ENCODE measurements at regions not wholly inside any gene's neighbourhood (a gene's known extent, or its start where the extent isn't known, plus 50 kb on each side); places are given as distances from the start of the nearest gene placed in this dataset.

GRCh38 chr14:84987042-84987441 is 542.9 kb upstream of the FLRT2 start:
- no peak for TF ChIP-seq BCL3 (IDR thresholded peaks at IDR 0.05)
- no peak for TF ChIP-seq ZSCAN20 (CRISPR knock-in tag; IDR thresholded peaks at IDR 0.05)
- no peak for TF ChIP-seq JUN (IDR thresholded peaks at IDR 0.05)
- TF ChIP-seq CTCF (IDR thresholded peaks at IDR 0.05): no peak
- TF ChIP-seq HDAC2 (IDR thresholded peaks at IDR 0.05): no peak
- no peak for TF ChIP-seq SREBF2 (IDR thresholded peaks at IDR 0.05)
- TF ChIP-seq CBX2 (IDR thresholded peaks at IDR 0.05; ENCODE audit: borderline replicate concordance, low read depth): no peak
- TF ChIP-seq RFX5 (IDR thresholded peaks at IDR 0.05): no peak
- TF ChIP-seq MAFK (IDR thresholded peaks at IDR 0.05; ENCODE audit: partially characterized antibody): no peak
- no peak for TF ChIP-seq CEBPB (IDR thresholded peaks at IDR 0.05)
- TF ChIP-seq CHD2 (IDR thresholded peaks at IDR 0.05; ENCODE audit: low read length, partially characterized antibody): no peak
- no peak for TF ChIP-seq ESRRA (IDR thresholded peaks at IDR 0.05; ENCODE audit: borderline replicate concordance, low read length)
